GM19240 (cell line): ENCODE measurements at regions not wholly inside any gene's neighbourhood (a gene's known extent, or its start where the extent isn't known, plus 50 kb on each side); places are given as distances from the start of the nearest gene placed in this dataset.
"Not testable (repeated sequence)": the region's sequence is repeated elsewhere in the genome, so short reads cannot be mapped to it uniquely, and the experiment has no call there.

Experiments
- DNase-seq: peaks from one replicate; pipeline ENCODE4 v3.0.0; 2011; ENCODE audit warnings: low spot score; ENCODE audit not compliant: insufficient read length

GRCh38 chr3:177356113-177356512, 158.8 kb upstream of the TBL1XR1 start:
- DNase-seq = no peak

GRCh38 chr3:177356952-177357351, 159.7 kb upstream of the TBL1XR1 start:
- DNase-seq = no peak

GRCh38 chr3:177357352-177358090, 160.2 kb upstream of the TBL1XR1 start:
- no peak for DNase-seq

- DNase-seq = no peak
Observed at GRCh38 chr3:177358091-177358976, 161.1 kb upstream of the TBL1XR1 start.

- DNase-seq = no peak
Observed at GRCh38 chr3:177358977-177359592, 161.8 kb upstream of the TBL1XR1 start.

GRCh38 chr3:177359593-177360357, 162.5 kb upstream of the TBL1XR1 start:
- peak; percentile 56 for DNase-seq

- no peak for DNase-seq
Observed at GRCh38 chr3:177361081-177361938, 164.0 kb upstream of the TBL1XR1 start.

- DNase-seq = no peak
Observed at GRCh38 chr3:177362626-177363025, 165.3 kb upstream of the TBL1XR1 start.

GRCh38 chr3:177364236-177364635, 167.0 kb upstream of the TBL1XR1 start:
- DNase-seq = no peak

- DNase-seq = not testable (repeated sequence)
Observed at GRCh38 chr3:177365294-177365693, 168.0 kb upstream of the TBL1XR1 start.

- DNase-seq = no peak
Observed at GRCh38 chr3:177367788-177368187, 170.5 kb upstream of the TBL1XR1 start.

GRCh38 chr3:177370246-177370822, 173.1 kb upstream of the TBL1XR1 start:
- no peak for DNase-seq

- no peak for DNase-seq
Observed at GRCh38 chr3:177371146-177371545, 173.9 kb upstream of the TBL1XR1 start.

- DNase-seq = no peak
Observed at GRCh38 chr3:177371888-177372287, 174.6 kb upstream of the TBL1XR1 start.

GRCh38 chr3:177374323-177374722, 177.0 kb upstream of the TBL1XR1 start:
- DNase-seq = no peak

GRCh38 chr3:177375316-177375715, 178.0 kb upstream of the TBL1XR1 start:
- DNase-seq = no peak

- no peak for DNase-seq
Observed at GRCh38 chr3:177377166-177377565, 179.9 kb upstream of the TBL1XR1 start.

GRCh38 chr3:177378168-177378567, 180.9 kb upstream of the TBL1XR1 start:
- DNase-seq = no peak

GRCh38 chr3:177379045-177379444, 181.8 kb upstream of the TBL1XR1 start:
- DNase-seq = no peak

- no peak for DNase-seq
Observed at GRCh38 chr3:177381070-177381469, 183.8 kb upstream of the TBL1XR1 start.
